ENCODE measurements at regions not wholly inside any gene's neighbourhood (a gene's known extent, or its start where the extent isn't known, plus 50 kb on each side); places are given as distances from the start of the nearest gene placed in this dataset.

DNA sequence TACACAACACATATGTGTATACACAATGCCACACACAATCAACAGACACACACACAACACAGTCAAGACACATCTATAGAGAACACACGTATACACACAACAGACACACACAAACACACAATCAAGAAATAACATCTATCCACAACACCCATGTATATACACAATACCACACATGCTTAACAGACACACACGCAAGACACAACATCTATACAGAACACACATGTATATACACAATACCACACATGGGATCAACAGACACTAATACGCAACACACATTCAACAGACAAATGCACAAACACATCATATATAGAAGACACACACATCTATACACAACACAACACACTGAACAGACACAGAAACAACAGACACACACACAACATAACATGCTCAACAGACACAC is 234.8 kb downstream of the SHOX start:
- no peaks in the 10 kb centered on the region for H3K79me2 ChIP-seq (ENCODE audit: insufficient read depth, low read length)
- H3K9me3 ChIP-seq (ENCODE audit: insufficient read depth, low read depth, low read length) = peaks cover 10% of the 10 kb centered on the region
- FAIRE-seq = no peak
- Mint-ChIP-seq H3K27ac (ENCODE audit: unreplicated experiment) (no peak overlapping the region), H3K36me3 (ENCODE audit: low read depth, unreplicated experiment) (no peaks in the 10 kb centered on the region), H3K4me3 (ENCODE audit: unreplicated experiment) (no peak overlapping the region), H3K4me1 (ENCODE audit: low read depth, unreplicated experiment) (no peaks in the 10 kb centered on the region), H3K9me3 (ENCODE audit: unreplicated experiment) (peaks cover 10% of the 10 kb centered on the region), H3K27me3 (ENCODE audit: low read depth, unreplicated experiment) (no peaks in the 10 kb centered on the region)
- H4K20me1 ChIP-seq (ENCODE audit: insufficient read depth, low read length) = no peaks in the 10 kb centered on the region
- no peak overlapping the region for H3K4me2 ChIP-seq (ENCODE audit: low read length)
- H2AFZ ChIP-seq (ENCODE audit: low read depth, low read length) = no peak overlapping the region
- H3K4me3 ChIP-seq (ENCODE audit: insufficient read depth, low read depth, low read length) = no peak overlapping the region
- H3K27me3 ChIP-seq (ENCODE audit: insufficient read depth, low read length) = no peaks in the 10 kb centered on the region
- DNase-seq (ENCODE audit: low read depth) = no peak
- no peak overlapping the region for H3K27ac ChIP-seq (ENCODE audit: low read depth, low read length)
- H3K36me3 ChIP-seq (ENCODE audit: insufficient read depth, low read length) = no peaks in the 10 kb centered on the region
- H3K9ac ChIP-seq (ENCODE audit: low read length) = no peak overlapping the region
- no peaks in the 10 kb centered on the region for H3K4me1 ChIP-seq (ENCODE audit: insufficient read depth, low read length)
- TF ChIP-seq CTCF (IDR thresholded peaks at IDR 0.05; ENCODE audit: insufficient read depth, low read depth, low read length) (no peak), EZH2 (IDR thresholded peaks at IDR 0.05; ENCODE audit: insufficient read depth, low read length) (no peak)

DNA sequence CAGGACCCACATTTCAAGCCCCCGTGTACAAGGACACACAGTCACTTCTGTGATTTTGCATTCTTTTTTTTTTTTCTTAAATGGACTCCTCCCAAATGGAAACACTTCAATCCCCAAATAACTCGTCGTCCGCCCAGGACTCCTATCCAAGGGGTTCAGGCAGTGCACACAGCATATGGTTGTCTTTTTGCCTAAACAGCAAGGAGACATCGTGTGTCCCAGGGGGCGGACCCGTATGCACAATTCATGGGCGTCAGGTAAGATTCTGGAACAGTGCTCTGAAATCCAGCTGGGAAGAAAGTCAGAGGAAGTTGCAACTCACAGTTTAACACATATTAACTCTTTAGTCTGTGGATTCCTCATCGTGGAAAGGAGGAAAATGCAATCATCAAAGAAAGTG is 231.3 kb downstream of the SHOX start:
- Histone ChIP-seq H3K79me2 (ENCODE audit: insufficient read depth, low read length) (no peaks in the 10 kb centered on the region), H4K20me1 (ENCODE audit: insufficient read depth, low read length) (no peaks in the 10 kb centered on the region), H3K9me3 (ENCODE audit: insufficient read depth, low read depth, low read length) (peaks cover 10% of the 10 kb centered on the region), H3K36me3 (ENCODE audit: insufficient read depth, low read length) (no peaks in the 10 kb centered on the region), H3K27ac (ENCODE audit: low read depth, low read length) (no peak overlapping the region), H3K4me1 (ENCODE audit: insufficient read depth, low read length) (no peaks in the 10 kb centered on the region), H3K4me3 (ENCODE audit: insufficient read depth, low read depth, low read length) (no peak overlapping the region), H3K9ac (ENCODE audit: low read length) (no peak overlapping the region), H3K4me2 (ENCODE audit: low read length) (no peak overlapping the region), H3K27me3 (ENCODE audit: insufficient read depth, low read length) (no peaks in the 10 kb centered on the region), H2AFZ (ENCODE audit: low read depth, low read length) (no peak overlapping the region)
- Mint-ChIP-seq H3K27me3 (ENCODE audit: low read depth, unreplicated experiment) (no peaks in the 10 kb centered on the region), H3K36me3 (ENCODE audit: low read depth, unreplicated experiment) (no peaks in the 10 kb centered on the region), H3K27ac (ENCODE audit: unreplicated experiment) (no peak overlapping the region), H3K4me1 (ENCODE audit: low read depth, unreplicated experiment) (peaks cover 1% of the 10 kb centered on the region), H3K9me3 (ENCODE audit: unreplicated experiment) (peaks cover 6% of the 10 kb centered on the region), H3K4me3 (ENCODE audit: unreplicated experiment) (no peak overlapping the region)
- FAIRE-seq (no peak), DNase-seq (ENCODE audit: low read depth) (no peak)
- TF ChIP-seq CTCF (IDR thresholded peaks at IDR 0.05; ENCODE audit: insufficient read depth, low read depth, low read length) = no peak
- no peak for TF ChIP-seq EZH2 (IDR thresholded peaks at IDR 0.05; ENCODE audit: insufficient read depth, low read length)

GRCh38 chrX:861340-861890 is 230.8 kb downstream of the SHOX start:
- Mint-ChIP-seq H3K4me3 (ENCODE audit: unreplicated experiment) (no peak overlapping the region), H3K36me3 (ENCODE audit: low read depth, unreplicated experiment) (no peaks in the 10 kb centered on the region), H3K4me1 (ENCODE audit: low read depth, unreplicated experiment) (peaks cover 2% of the 10 kb centered on the region), H3K27me3 (ENCODE audit: low read depth, unreplicated experiment) (no peaks in the 10 kb centered on the region), H3K9me3 (ENCODE audit: unreplicated experiment) (peaks cover 6% of the 10 kb centered on the region), H3K27ac (ENCODE audit: unreplicated experiment) (no peak overlapping the region)
- no peaks in the 10 kb centered on the region for H3K27me3 ChIP-seq (ENCODE audit: insufficient read depth, low read length)
- no peak for FAIRE-seq
- H3K4me2 ChIP-seq (ENCODE audit: low read length) = no peak overlapping the region
- no peak overlapping the region for H2AFZ ChIP-seq (ENCODE audit: low read depth, low read length)
- no peak overlapping the region for H3K4me3 ChIP-seq (ENCODE audit: insufficient read depth, low read depth, low read length)
- no peaks in the 10 kb centered on the region for H4K20me1 ChIP-seq (ENCODE audit: insufficient read depth, low read length)
- no peak overlapping the region for H3K27ac ChIP-seq (ENCODE audit: low read depth, low read length)
- H3K79me2 ChIP-seq (ENCODE audit: insufficient read depth, low read length) = no peaks in the 10 kb centered on the region
- TF ChIP-seq EZH2 (IDR thresholded peaks at IDR 0.05; ENCODE audit: insufficient read depth, low read length) (no peak), CTCF (IDR thresholded peaks at IDR 0.05; ENCODE audit: insufficient read depth, low read depth, low read length) (no peak)
- no peaks in the 10 kb centered on the region for H3K4me1 ChIP-seq (ENCODE audit: insufficient read depth, low read length)
- no peak overlapping the region for H3K9ac ChIP-seq (ENCODE audit: low read length)
- H3K36me3 ChIP-seq (ENCODE audit: insufficient read depth, low read length) = no peaks in the 10 kb centered on the region
- no peak for DNase-seq (ENCODE audit: low read depth)
- H3K9me3 ChIP-seq (ENCODE audit: insufficient read depth, low read depth, low read length) = peaks cover 10% of the 10 kb centered on the region
